DMS114 treated with DMSO at 0.1 percent for 48 hours (cell line): ENCODE measurements at regions not wholly inside any gene's neighbourhood (a gene's known extent, or its start where the extent isn't known, plus 50 kb on each side); places are given as distances from the start of the nearest gene placed in this dataset.

Experiments used
- DNase-seq: peaks from one replicate; lab custom pipeline; 2025; ENCODE audit not compliant: unreplicated experiment; lab: John Stamatoyannopoulos, UW

DNA sequence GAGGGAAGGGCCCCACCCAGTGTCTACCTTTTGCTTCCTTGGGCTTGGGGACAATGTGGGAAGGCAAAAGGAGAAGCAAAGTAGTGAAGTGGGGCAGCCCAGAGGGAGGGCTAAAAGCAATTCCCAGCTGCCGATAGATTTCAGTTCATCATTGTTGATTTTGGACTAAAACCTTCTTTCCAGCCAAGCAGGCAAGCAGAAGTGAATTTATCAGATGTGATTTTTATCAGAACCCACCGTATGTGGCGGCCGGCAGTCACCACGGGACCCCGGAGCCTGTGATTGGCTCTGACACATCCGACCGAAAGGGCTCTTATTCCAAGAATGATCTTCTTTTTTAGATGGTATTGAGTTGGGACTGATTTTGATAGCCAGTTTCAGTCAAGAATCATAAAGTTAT is 559.9 kb downstream of the PSAT1 start:
- DNase-seq = no peak

DNA sequence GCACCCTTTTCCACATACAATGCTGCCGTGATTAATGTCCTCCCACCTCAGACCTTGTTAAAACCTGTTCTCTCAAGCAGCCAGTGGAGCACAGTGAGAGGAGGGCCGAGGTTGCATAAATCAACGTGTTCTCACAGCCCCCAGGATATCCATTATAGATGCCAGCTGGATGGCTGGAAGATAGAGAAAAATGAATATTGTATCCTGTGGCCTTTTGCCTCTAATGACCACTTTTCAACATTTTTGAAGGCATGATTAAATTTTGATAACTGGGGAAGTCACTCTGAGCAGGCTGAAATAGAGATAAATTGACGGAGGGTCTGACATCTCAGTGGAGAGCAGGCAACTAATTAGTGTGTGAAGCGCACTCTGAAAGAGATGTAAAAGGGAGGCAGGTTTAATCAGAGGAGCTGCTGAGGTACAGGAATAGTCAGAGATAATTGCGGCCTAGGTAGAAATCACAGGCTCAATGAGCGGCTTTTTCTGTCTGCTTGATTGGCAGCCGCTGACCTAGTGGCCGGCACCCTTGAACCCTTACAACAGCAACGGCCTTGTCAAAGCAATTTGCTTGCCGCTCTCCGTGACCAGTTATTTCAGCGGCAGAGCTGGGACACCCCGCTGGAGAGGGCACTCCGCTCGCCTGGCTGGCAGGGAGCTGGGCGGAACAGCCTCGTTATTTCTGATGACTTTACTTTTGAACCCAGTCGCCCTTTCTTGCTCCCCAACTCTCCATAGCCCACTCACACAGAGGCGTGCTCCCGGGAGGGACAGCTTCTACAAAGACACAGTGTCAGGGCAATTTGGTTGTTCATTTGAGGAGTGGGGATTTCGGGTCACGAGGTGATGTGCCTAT is 560.7 kb downstream of the PSAT1 start:
- no peak for DNase-seq

DNA sequence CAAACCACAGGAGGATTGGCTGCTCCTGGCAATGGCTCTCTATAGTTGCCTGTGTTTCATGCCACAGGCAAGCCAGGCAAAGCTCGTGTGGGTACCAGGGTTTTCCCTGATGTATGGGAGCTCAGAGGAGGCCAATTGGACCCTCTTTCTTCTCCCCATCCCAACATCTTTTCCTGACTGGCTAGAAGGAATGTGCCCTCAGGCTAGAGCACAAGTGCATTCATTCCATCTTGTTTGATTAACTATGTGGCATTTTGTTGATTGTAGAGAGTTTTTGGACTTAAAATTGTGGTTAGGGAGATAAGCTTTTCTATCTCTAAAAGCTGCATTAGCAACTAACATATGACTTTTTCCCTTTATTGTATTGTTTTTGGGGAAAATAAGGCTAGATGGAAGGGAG is 561.3 kb downstream of the PSAT1 start:
- DNase-seq = no peak

DNA sequence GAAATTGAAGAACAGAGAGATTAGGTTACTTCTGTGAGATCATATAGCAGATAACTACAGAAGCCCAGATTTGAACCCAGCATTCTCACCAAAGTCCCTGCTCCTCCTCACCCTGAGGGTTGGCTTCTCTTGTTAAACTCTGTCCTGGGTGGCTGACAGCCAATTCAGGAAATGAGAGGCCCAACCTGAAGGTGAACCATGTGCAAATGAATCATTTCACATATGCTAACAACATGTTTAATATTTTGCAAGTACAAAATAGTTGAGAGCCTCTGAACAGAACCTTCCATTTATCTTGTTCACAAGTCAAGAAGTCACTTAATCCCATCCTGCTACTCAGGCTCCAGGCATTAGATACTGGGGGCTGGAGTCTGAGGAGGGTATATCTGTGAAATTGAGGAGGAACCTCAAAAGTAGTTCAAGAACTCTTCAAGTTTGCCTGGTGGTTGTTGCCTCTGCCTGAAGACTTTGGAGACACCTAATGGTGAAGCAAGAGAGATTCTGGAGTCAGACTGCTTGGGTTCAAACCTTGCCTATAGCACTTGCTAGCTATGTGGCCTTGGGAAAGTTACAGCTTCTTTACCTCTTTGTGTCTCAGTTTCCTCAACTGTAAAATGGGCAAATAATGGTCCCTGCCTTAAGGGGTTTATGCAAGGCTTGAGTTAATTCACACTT is 564.0 kb downstream of the PSAT1 start:
- DNase-seq = no peak

DNA sequence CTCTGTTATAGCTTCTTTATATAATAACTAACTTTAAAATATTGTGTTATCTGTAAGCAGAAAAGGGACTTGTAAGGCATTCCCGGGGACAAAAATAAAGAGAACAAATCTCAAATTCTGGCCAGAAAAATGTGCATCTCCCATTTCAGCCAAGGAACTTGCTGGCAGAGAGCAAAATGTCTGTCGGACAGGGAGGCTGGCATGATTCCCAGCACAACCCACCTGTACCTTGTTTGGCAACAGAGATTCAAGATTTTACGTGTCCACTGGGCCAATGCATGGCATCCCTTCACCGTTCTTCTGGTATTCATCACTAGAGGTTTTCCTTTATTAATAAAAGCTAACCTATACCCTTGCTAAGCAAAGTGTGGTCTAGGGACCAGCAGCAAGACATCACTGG is 566.6 kb downstream of the PSAT1 start:
- DNase-seq = no peak

DNA sequence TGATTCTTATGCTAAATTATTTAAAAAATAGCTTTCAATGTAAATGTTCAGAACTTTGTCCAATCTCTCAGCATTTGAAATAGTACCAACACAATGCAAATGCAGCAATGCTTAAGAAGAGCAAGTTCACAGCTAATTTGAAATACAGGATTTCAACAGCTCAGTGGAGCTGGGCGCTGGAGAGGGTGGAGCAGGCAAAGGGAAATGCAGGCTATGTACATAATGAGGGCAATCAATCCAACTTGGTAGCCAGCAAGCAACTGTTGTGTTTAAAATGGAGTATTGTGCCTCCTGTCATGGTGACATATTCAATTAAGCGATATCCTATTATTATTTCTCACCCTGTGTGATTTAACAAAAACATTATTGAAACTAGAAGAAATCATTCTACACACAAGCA is 568.8 kb downstream of the PSAT1 start:
- DNase-seq = no peak

DNA sequence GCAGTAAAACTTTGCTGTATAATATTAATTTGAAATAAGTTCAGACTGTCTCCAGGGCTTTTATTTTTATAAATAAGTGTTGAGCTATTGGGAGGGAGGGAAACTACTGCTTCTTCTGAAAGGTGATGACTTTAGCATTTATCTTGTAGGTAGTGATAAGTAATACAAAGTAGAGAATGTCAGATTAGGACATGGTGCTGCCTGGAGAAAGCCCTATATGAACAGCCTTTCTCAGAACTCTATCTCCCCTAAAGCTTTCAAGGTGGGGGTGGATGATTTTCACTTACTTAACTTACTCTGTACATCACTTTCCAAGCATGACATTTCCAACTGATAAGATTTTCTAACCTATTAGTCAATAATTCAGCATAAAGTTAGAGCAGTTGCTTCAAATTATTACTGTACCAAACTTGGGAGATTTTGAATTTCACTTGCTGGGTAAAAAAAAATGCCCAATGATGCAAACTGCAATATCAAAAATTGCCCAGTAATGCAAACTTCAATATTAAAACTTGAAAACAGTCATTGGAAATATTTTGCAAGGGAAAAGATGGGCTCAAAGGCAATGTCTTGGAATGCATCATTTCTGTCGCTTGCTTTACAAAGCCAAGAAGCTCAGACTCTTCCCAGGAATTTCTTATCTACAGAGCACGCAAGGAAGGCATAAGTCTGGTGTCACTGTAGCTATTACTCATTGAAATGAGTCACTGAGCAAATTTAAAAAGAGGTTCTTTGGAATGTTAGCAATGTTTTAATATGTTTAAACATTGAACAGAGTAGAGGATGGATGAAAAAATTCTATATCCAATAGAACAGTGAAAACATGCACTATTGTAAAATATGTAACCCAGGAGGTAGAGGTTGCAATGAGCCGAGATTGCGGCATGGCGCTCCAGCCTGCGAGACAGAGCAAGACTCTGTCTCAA is 569.5 kb downstream of the PSAT1 start:
- no peak for DNase-seq

DNA sequence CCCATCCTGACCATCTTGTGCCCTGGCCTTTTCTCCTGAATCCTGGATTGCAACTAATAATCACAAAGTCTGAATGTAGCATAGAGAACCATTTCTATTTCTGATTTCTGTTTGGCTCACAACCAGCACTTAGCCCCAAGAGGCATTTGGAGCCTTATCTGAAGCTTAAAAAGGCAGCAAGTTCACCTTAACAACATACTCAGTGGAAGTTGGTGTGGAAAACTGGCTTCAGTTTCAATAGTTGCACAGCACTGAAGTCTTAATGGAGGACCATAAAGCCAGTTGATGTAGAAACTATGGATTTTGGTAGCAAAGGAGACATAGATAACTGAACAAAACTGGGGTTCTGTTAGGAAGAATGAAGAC is 574.1 kb downstream of the PSAT1 start:
- no peak for DNase-seq

DNA sequence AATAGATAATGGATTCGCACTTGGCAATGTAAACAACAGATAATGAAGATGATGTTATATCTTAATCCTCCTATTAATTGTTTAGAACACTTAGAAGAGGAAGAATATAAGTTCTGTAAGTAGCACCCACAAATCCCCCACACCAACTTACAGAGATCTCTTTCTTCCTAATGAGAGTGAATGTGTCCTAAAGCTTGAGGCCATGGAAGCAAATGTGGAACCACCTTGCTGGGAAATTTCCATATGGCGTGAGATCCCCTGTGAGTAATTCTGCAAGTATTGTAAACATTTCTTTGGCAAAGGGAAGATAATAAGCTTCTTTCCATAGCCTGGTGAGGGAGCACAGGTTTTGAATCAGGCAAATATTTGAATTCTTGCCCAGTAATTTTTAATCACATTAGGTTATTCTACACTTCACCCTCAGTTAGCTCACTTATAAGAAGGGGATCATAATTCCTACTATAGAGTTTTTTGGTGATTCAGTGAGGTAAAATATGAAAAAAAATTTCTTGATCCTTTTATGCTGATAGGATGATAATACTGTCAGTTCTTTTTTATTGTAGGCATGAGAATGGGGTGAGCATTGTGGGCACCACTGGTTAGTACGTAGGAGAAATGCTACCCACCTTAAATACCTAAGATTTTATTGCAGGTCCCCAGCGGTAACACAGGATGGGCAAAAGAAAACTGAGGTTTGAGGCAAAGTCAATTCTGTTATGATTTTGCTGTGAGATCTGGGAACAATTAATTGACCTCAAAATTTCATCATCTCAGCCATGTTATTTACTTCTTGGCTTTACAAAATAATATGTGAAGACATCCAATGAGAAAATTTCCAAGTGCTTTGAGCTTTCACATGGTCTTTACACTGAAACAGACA is 574.8 kb downstream of the PSAT1 start:
- no peak for DNase-seq

DNA sequence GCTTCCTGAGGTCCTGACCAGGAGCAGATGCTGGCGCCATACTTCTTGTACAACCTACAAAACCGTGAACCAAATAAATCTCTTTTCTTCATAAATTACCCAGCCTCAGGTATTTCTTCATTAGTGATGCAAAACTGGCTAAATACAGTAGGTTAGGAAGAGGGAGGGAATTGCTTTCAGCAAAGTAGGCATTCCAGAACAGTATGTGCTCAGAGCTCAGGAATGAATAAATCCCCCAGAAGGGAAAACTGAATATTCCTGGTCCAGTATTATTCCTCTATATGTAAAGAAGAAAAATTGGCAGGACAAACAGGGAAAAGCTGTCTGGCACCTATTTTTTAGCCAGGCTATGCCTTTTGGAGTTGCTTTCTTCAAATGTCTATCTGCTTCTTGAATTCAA is 577.1 kb downstream of the PSAT1 start:
- no peak for DNase-seq

DNA sequence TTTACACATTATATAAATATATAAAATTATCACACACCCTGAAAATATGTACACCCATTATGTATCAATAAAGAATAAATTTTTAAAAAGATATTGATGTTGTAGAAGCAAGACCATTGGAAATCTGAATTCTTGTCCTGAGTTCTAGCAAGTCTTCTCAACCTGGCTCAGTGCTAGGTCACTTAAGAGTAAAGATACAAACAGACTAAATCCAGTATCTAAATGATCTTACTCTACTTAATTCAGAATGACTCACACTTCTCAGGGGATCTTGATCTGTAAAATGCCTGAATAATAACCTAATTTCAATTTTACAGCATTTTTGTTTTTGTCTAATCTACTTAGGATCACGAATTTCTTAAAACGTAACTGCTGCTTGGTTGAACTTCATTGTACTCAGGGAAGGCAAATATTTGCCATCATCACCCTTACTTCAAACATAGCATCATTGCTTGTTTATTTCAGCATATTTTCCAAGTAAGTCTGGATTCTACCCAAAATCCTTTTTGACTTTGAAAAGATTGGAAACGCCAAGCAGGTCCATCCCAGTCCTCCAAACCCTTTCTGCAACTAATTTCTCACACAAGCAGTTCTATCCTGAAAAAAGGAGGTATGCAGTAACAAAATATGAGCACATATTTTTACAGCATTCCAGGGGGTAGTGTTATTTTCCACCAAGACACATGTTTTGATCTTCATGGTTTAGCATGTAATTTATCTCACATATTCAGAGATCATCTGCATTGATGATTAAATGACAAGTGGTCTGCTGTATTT is 582.6 kb downstream of the PSAT1 start:
- no peak for DNase-seq

DNA sequence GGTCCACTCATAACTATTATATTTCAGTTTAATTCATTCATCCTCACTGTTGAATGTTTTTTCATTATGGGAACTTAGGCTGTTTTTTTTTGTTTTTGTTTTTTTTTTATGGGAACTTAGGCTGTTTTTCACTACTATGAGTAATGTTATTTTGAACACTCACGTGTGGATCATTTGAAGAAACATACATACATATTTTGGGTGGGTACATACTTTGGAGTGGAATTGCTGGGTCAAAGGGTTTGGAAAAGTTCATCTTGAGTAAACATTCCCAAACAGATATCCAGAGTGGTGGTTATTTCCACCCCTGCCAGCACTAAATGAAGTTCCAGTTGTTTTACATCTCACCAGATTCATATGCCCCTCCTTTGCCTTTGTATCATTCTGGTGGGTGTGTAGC is 584.4 kb downstream of the PSAT1 start:
- DNase-seq = no peak

DNA sequence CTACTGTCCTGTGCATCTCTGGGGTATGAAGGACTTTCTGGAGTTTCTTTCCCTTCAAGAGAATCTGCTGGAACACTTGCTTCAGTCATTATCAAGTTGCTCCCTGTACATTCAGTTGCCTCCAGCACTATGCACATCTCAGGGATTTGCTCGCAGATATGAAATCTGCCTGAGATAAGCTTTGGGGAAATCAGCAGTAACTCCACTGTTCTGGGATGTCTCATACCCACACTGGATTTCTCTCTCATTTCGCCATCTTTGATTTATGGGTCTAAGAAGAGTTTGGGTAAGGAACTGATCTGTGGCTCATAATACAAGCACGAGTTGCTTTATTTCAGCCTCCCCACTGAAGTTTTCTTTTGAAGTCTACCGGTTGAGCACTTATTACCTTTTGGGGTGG is 585.6 kb downstream of the PSAT1 start:
- no peak for DNase-seq

DNA sequence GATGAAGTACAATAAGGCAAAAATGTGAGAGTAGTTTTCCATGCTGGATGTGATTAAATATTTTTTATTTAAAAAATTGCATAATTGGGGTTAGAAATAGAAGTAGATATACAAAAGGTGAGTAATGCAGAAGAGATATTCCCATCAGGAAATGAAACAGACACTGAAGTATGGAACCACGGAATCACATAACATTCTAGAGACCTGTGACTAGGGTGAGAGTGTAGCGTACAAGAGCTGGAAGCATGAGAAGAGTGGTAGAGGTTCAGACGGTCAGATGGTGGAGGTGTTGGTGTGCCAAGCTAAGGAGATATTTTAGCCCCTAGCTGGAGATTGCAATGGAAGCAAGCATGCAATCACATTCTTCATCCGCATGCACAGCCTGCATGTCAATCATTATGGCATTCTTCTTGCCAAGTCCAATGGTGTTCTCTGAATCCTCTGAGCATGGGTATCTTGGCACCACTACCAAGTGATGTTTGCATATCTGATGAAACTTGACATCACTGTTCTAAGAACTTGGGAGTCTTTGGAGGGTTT is 587.8 kb downstream of the PSAT1 start:
- no peak for DNase-seq

DNA sequence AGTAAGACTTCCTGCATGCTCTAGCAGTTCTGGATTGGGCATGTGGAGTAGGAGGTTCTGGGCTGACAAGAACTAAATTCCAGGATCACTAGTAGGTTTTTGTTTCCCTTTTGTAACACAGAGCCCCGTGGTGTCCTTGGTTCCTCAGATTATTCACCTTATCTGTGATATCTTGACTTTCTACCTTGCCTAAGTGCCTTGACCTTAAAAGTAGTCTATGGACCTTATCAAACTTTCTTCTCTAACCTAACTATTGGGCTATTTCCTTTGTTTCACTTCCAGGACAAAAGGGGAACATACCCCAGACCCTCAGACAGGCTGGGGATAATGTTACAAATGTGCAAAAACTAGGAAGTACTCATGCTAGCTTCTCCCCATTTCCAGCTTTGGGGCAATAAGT is 595.3 kb downstream of the PSAT1 start:
- no peak for DNase-seq

DNA sequence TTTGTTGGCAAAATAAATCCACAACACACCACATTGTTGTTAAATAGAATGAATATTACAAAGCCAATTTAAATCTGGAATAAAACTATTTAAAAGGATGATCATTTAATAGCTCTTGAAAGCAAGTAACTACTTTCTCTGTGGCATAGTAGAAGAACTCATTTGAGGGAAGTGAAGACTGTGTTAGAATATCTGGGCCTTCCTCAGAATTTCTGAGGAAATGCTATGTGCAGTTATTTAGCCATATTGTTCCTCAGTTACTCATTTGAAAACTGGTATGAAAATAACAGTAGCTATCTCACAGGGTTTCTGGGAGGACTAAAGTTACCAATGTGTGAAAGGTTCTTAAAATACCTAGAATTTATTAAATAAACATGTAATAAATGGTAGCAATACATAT is 595.8 kb downstream of the PSAT1 start:
- DNase-seq = no peak

DNA sequence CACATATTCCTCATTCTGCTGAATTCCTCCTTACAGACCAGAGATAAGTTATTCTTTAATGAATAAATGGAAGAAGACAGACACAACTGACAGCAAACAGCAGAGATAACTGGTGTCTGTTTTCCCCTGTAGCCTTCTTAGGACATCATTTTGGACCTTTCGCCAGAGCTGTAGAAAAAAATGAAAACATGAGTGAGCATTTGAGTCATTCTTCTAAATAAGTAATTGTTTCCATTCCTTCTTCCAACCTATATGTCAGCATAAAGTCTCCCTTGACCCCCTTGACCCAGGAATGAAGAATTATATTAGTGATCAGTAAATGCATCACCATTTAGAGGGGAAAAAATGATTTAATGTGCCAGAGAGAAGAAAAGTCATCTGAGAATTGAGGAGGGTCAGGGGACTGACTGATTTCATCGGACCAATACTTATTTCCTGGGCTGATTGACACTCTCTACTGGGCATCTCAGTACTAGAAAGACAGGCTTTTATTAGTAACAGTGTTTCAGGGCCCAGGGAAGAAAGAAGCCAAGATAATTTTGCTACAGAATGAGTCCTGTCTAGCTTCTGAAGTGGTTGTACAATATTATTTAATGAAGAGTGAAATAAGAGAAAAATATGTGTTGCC is 597.0 kb downstream of the PSAT1 start:
- DNase-seq = no peak

DNA sequence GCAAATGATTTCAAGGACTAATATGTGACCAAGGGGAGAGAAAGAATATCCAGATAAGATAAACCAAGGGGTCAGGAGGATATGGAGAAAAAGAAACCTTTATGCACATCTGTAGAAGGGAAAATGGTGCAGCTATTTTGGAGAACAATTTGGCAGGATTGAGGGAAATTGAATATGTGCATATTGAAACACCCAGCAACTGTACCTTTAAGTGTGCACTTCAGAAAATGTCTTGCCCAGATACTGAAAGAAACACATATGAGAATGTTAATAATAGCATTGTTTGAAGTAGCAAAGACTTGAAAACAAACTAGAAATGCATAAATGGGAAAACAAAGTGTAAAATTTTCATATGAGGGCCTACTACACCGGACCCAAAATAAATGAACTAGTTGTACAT is 599.6 kb downstream of the PSAT1 start:
- no peak for DNase-seq

DNA sequence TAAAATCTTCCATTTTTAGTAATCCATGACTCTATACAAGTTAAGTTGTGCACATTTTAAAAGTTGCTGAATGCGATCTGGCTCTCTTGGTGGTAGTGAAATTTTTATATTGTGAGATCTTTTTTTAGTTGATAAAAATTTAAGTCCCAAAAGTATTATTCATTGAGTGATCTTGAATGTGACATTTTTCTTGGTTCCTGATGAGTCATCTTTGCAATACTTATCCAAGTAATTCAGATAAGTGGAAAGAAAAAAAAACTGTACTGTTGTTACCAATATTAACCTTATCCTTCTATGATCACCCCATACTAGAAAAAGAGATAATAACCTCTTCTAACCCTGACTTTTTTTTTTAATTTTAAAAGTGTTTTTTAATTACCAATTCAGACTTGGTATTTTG is 601.3 kb downstream of the PSAT1 start:
- DNase-seq = no peak
